ENCODE measurements at regions not wholly inside any gene's neighbourhood (a gene's known extent, or its start where the extent isn't known, plus 50 kb on each side); places are given as distances from the start of the nearest gene placed in this dataset.

GRCh38 chr17:77611791-77612502, 346.6 kb upstream of the TNRC6C start:
- DNase-seq (ENCODE audit: low read depth, low spot score): no peak
- no peaks in the 10 kb centered on the region for H3K27me3 ChIP-seq (ENCODE audit: control insufficient read depth, insufficient read depth, low read length)
- no peaks in the 10 kb centered on the region for H3K9me3 ChIP-seq (ENCODE audit: control insufficient read depth, insufficient read depth, low read length)
- H3K27ac ChIP-seq (ENCODE audit: low read length): no peak overlapping the region
- H3K36me3 ChIP-seq (ENCODE audit: control insufficient read depth, insufficient read depth, low read length): no peaks in the 10 kb centered on the region
- H3K4me1 ChIP-seq (ENCODE audit: control insufficient read depth, insufficient read depth, low read length): 0 out of 2 replicates have a peak, but pooled peaks cover 1% of the 10 kb centered on the region
- no peak overlapping the region for H3K4me3 ChIP-seq (ENCODE audit: low read length)
- WGBS (ENCODE audit: insufficient coverage, insufficient read length): no CpG with 5 or more reads among the region's 16 CpGs

- H3K36me3 ChIP-seq (ENCODE audit: control insufficient read depth, insufficient read depth, low read length): no peaks in the 10 kb centered on the region
- H3K27me3 ChIP-seq (ENCODE audit: control insufficient read depth, insufficient read depth, low read length): no peaks in the 10 kb centered on the region
- no peak overlapping the region for H3K27ac ChIP-seq (ENCODE audit: low read length)
- H3K4me3 ChIP-seq (ENCODE audit: low read length): no peak overlapping the region
- DNase-seq (ENCODE audit: low read depth, low spot score): no peak
- no CpG with 5 or more reads among the region's 7 CpGs for WGBS (ENCODE audit: insufficient coverage, insufficient read length)
- no peaks in the 10 kb centered on the region for H3K9me3 ChIP-seq (ENCODE audit: control insufficient read depth, insufficient read depth, low read length)
- H3K4me1 ChIP-seq (ENCODE audit: control insufficient read depth, insufficient read depth, low read length): peaks cover 1% of the 10 kb centered on the region; the same call in 1 of the 2 replicates
These were observed 345.3 kb upstream of the TNRC6C start for GRCh38 chr17:77613218-77613617.

GRCh38 chr17:77613627-77614026, 344.9 kb upstream of the TNRC6C start:
- DNase-seq (ENCODE audit: low read depth, low spot score): no peak
- H3K27me3 ChIP-seq (ENCODE audit: control insufficient read depth, insufficient read depth, low read length): no peaks in the 10 kb centered on the region
- H3K4me1 ChIP-seq (ENCODE audit: control insufficient read depth, insufficient read depth, low read length): peaks cover 1% of the 10 kb centered on the region; the same call in 1 of the 2 replicates
- no peaks in the 10 kb centered on the region for H3K9me3 ChIP-seq (ENCODE audit: control insufficient read depth, insufficient read depth, low read length)
- H3K4me3 ChIP-seq (ENCODE audit: low read length): no peak overlapping the region
- no peak overlapping the region for H3K27ac ChIP-seq (ENCODE audit: low read length)
- H3K36me3 ChIP-seq (ENCODE audit: control insufficient read depth, insufficient read depth, low read length): no peaks in the 10 kb centered on the region
- no CpG with 5 or more reads among the region's 8 CpGs for WGBS (ENCODE audit: insufficient coverage, insufficient read length)

- no peak for DNase-seq (ENCODE audit: low read depth, low spot score)
- no CpG with 5 or more reads among the region's 4 CpGs for WGBS (ENCODE audit: insufficient coverage, insufficient read length)
- Histone ChIP-seq H3K27ac (ENCODE audit: low read length) (no peak overlapping the region), H3K36me3 (ENCODE audit: control insufficient read depth, insufficient read depth, low read length) (no peaks in the 10 kb centered on the region), H3K9me3 (ENCODE audit: control insufficient read depth, insufficient read depth, low read length) (no peaks in the 10 kb centered on the region), H3K4me3 (ENCODE audit: low read length) (no peak overlapping the region), H3K4me1 (ENCODE audit: control insufficient read depth, insufficient read depth, low read length) (peaks cover 1% of the 10 kb centered on the region; the same call in 1 of the 2 replicates), H3K27me3 (ENCODE audit: control insufficient read depth, insufficient read depth, low read length) (no peaks in the 10 kb centered on the region)
These were observed 342.7 kb upstream of the TNRC6C start for GRCh38 chr17:77615703-77616253.

- WGBS (ENCODE audit: insufficient coverage, insufficient read length): no CpG with 5 or more reads among the region's 3 CpGs
- H3K4me1 ChIP-seq (ENCODE audit: control insufficient read depth, insufficient read depth, low read length): peaks cover 1% of the 10 kb centered on the region; the same call in 1 of the 2 replicates
- no peak for DNase-seq (ENCODE audit: low read depth, low spot score)
- no peak overlapping the region for H3K4me3 ChIP-seq (ENCODE audit: low read length)
- no peaks in the 10 kb centered on the region for H3K36me3 ChIP-seq (ENCODE audit: control insufficient read depth, insufficient read depth, low read length)
- H3K27me3 ChIP-seq (ENCODE audit: control insufficient read depth, insufficient read depth, low read length): no peaks in the 10 kb centered on the region
- no peaks in the 10 kb centered on the region for H3K9me3 ChIP-seq (ENCODE audit: control insufficient read depth, insufficient read depth, low read length)
- no peak overlapping the region for H3K27ac ChIP-seq (ENCODE audit: low read length)
These were observed 342.2 kb upstream of the TNRC6C start for GRCh38 chr17:77616254-77616731.

GRCh38 chr17:77617516-77617915, 341.0 kb upstream of the TNRC6C start:
- H3K4me3 ChIP-seq (ENCODE audit: low read length): no peak overlapping the region
- H3K27ac ChIP-seq (ENCODE audit: low read length): no peak overlapping the region
- WGBS (ENCODE audit: insufficient coverage, insufficient read length): no CpG with 5 or more reads among the region's 8 CpGs
- no peaks in the 10 kb centered on the region for H3K36me3 ChIP-seq (ENCODE audit: control insufficient read depth, insufficient read depth, low read length)
- peaks cover 1% of the 10 kb centered on the region; the same call in 1 of the 2 replicates for H3K4me1 ChIP-seq (ENCODE audit: control insufficient read depth, insufficient read depth, low read length)
- no peaks in the 10 kb centered on the region for H3K9me3 ChIP-seq (ENCODE audit: control insufficient read depth, insufficient read depth, low read length)
- no peaks in the 10 kb centered on the region for H3K27me3 ChIP-seq (ENCODE audit: control insufficient read depth, insufficient read depth, low read length)
- DNase-seq (ENCODE audit: low read depth, low spot score): no peak

GRCh38 chr17:77618173-77618572, 340.3 kb upstream of the TNRC6C start:
- WGBS (ENCODE audit: insufficient coverage, insufficient read length): no CpG with 5 or more reads among the region's 7 CpGs
- Histone ChIP-seq H3K4me3 (ENCODE audit: low read length) (no peak overlapping the region), H3K36me3 (ENCODE audit: control insufficient read depth, insufficient read depth, low read length) (no peaks in the 10 kb centered on the region), H3K27ac (ENCODE audit: low read length) (no peak overlapping the region), H3K9me3 (ENCODE audit: control insufficient read depth, insufficient read depth, low read length) (no peaks in the 10 kb centered on the region), H3K27me3 (ENCODE audit: control insufficient read depth, insufficient read depth, low read length) (no peaks in the 10 kb centered on the region), H3K4me1 (ENCODE audit: control insufficient read depth, insufficient read depth, low read length) (peaks cover 1% of the 10 kb centered on the region; the same call in 1 of the 2 replicates)
- no peak for DNase-seq (ENCODE audit: low read depth, low spot score)

- no peaks in the 10 kb centered on the region for H3K27me3 ChIP-seq (ENCODE audit: control insufficient read depth, insufficient read depth, low read length)
- no peaks in the 10 kb centered on the region for H3K9me3 ChIP-seq (ENCODE audit: control insufficient read depth, insufficient read depth, low read length)
- WGBS (ENCODE audit: insufficient coverage, insufficient read length): no CpG with 5 or more reads among the region's 11 CpGs
These were observed 339.8 kb upstream of the TNRC6C start for GRCh38 chr17:77618731-77619130.

GRCh38 chr17:77619326-77619725, 339.2 kb upstream of the TNRC6C start:
- no peak overlapping the region for H3K27ac ChIP-seq (ENCODE audit: low read length)
- no CpG with 5 or more reads among the region's 4 CpGs for WGBS (ENCODE audit: insufficient coverage, insufficient read length)
- H3K4me1 ChIP-seq (ENCODE audit: control insufficient read depth, insufficient read depth, low read length): peaks cover 1% of the 10 kb centered on the region; the same call in 1 of the 2 replicates
- no peak for DNase-seq (ENCODE audit: low read depth, low spot score)
- H3K4me3 ChIP-seq (ENCODE audit: low read length): no peak overlapping the region
- H3K9me3 ChIP-seq (ENCODE audit: control insufficient read depth, insufficient read depth, low read length): no peaks in the 10 kb centered on the region
- H3K27me3 ChIP-seq (ENCODE audit: control insufficient read depth, insufficient read depth, low read length): no peaks in the 10 kb centered on the region
- no peaks in the 10 kb centered on the region for H3K36me3 ChIP-seq (ENCODE audit: control insufficient read depth, insufficient read depth, low read length)

More at GRCh38 chr17:77618731-77619130, 339.8 kb upstream of the TNRC6C start:
- DNase-seq (ENCODE audit: low read depth, low spot score): no peak
- H3K4me1 ChIP-seq (ENCODE audit: control insufficient read depth, insufficient read depth, low read length): peaks cover 1% of the 10 kb centered on the region; the same call in 1 of the 2 replicates
- H3K27ac ChIP-seq (ENCODE audit: low read length): no peak overlapping the region
- H3K4me3 ChIP-seq (ENCODE audit: low read length): no peak overlapping the region
- H3K36me3 ChIP-seq (ENCODE audit: control insufficient read depth, insufficient read depth, low read length): no peaks in the 10 kb centered on the region

- H3K9me3 ChIP-seq (ENCODE audit: control insufficient read depth, insufficient read depth, low read length): no peaks in the 10 kb centered on the region
- H3K27ac ChIP-seq (ENCODE audit: low read length): no peak overlapping the region
- WGBS (ENCODE audit: insufficient coverage, insufficient read length): 100% methylated on average over 1 of the region's 5 CpGs
- H3K27me3 ChIP-seq (ENCODE audit: control insufficient read depth, insufficient read depth, low read length): no peaks in the 10 kb centered on the region
- DNase-seq (ENCODE audit: low read depth, low spot score): no peak
- no peaks in the 10 kb centered on the region for H3K36me3 ChIP-seq (ENCODE audit: control insufficient read depth, insufficient read depth, low read length)
- H3K4me1 ChIP-seq (ENCODE audit: control insufficient read depth, insufficient read depth, low read length): peaks cover 1% of the 10 kb centered on the region; the same call in 1 of the 2 replicates
- no peak overlapping the region for H3K4me3 ChIP-seq (ENCODE audit: low read length)
These were observed 338.7 kb upstream of the TNRC6C start for GRCh38 chr17:77619851-77620250.

Data from iPS DF 6.9 (cell line).